Colonic mucosa (tissue), 4 donors: ENCODE measurements at regions not wholly inside any gene's neighbourhood (a gene's known extent, or its start where the extent isn't known, plus 50 kb on each side); places are given as distances from the start of the nearest gene placed in this dataset.

Experiments
- DNase-seq: peaks from one replicate; pipeline ENCODE4 v3.0.0-alpha.2; 2020
- H3K27ac ChIP-seq: fragments of 200-600 bp; one replicate; pipeline ENCODE4 v1.8.0; 2021
- H3K27me3 ChIP-seq: fragments of 200-600 bp; one replicate; pipeline ENCODE4 v1.8.0; 2021
- H3K36me3 ChIP-seq: fragments of 200-600 bp; one replicate; pipeline ENCODE4 v1.8.0; 2021
- H3K4me1 ChIP-seq: fragments of 200-600 bp; one replicate; pipeline ENCODE4 v1.8.0; 2021; ENCODE audit warnings: mild to moderate bottlenecking
- H3K4me3 ChIP-seq: fragments of 200-600 bp; one replicate; pipeline ENCODE4 v1.8.0; 2021
- H3K9ac ChIP-seq, 2 donors: one replicate each; pipeline ENCODE4 v1.7.0; 2013; ENCODE audit warnings: control low read depth in 2 of 2, low read depth in 2 of 2, low read length in 2 of 2
- H3K9me3 ChIP-seq: fragments of 200-600 bp; one replicate; pipeline ENCODE4 v1.8.0; 2021
- intact Hi-C: fragments of 100-400 bp; cut with DNase I; formaldehyde crosslinking; loops from one replicate; pipeline ENCODE4 v1.14.1; 2022
- TF ChIP-seq, protein P1 (sequence below): fragments of 200-600 bp; IDR thresholded peaks from one replicate; pipeline ENCODE4 v1.8.0; 2022; ENCODE audit warnings: antibody characterized with exemption, mild to moderate bottlenecking
- donor health status: healthy.
- donor health status: DM: no; HTN: no; CAD: no.
- donor health status: DM: no; HTN: no; CAD: no.

- Histone ChIP-seq H3K9ac (no peak overlapping the region), H3K9me3 (no peaks in the 10 kb centered on the region), H3K36me3 (no peaks in the 10 kb centered on the region), H3K27me3 (no peaks in the 10 kb centered on the region), H3K4me3 (no peak overlapping the region), H3K27ac (no peak overlapping the region), H3K4me1 (no peaks in the 10 kb centered on the region)
- TF ChIP-seq, protein P1, sequence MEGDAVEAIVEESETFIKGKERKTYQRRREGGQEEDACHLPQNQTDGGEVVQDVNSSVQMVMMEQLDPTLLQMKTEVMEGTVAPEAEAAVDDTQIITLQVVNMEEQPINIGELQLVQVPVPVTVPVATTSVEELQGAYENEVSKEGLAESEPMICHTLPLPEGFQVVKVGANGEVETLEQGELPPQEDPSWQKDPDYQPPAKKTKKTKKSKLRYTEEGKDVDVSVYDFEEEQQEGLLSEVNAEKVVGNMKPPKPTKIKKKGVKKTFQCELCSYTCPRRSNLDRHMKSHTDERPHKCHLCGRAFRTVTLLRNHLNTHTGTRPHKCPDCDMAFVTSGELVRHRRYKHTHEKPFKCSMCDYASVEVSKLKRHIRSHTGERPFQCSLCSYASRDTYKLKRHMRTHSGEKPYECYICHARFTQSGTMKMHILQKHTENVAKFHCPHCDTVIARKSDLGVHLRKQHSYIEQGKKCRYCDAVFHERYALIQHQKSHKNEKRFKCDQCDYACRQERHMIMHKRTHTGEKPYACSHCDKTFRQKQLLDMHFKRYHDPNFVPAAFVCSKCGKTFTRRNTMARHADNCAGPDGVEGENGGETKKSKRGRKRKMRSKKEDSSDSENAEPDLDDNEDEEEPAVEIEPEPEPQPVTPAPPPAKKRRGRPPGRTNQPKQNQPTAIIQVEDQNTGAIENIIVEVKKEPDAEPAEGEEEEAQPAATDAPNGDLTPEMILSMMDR, result no peak
- intact Hi-C loops, result no loop called here
- DNase-seq, result no peak
These were observed 80.2 kb upstream of the SLC13A1 start for GRCh38 chr7:123279949-123280348.

- TF ChIP-seq, protein P1, result no peak
- no peak overlapping the region for H3K4me3 ChIP-seq
- H3K4me1 ChIP-seq, result no peaks in the 10 kb centered on the region
- no peaks in the 10 kb centered on the region for H3K36me3 ChIP-seq
- H3K9me3 ChIP-seq, result no peaks in the 10 kb centered on the region
- no peaks in the 10 kb centered on the region for H3K27me3 ChIP-seq
- no peak for DNase-seq
- no peak overlapping the region for H3K27ac ChIP-seq
- intact Hi-C loops, result no loop called here
- no peak overlapping the region for H3K9ac ChIP-seq
These were observed 75.4 kb upstream of the SLC13A1 start for GRCh38 chr7:123275036-123275753.

DNA sequence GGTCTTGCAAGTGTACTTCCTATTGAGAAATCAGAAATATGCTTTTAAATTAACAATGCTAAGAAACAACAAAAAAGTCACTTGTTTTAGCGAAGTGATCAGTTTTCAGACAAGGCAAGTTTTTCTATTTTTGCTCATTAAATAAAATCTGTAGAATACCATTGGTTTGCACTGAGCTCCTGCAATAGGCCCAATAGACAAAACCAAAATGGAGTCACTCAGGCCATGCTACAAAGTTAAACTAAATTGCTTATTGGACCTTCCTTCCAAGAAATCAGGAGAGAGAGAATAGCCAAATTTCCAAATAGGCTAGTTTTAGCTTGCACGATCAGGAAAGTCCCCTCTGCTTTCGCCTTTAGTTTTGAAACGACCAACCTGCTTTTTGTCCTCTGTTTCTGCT, 73.4 kb upstream of the SLC13A1 start:
- Histone ChIP-seq H3K27me3 (no peaks in the 10 kb centered on the region), H3K4me3 (no peak overlapping the region), H3K9me3 (no peaks in the 10 kb centered on the region), H3K4me1 (no peaks in the 10 kb centered on the region), H3K9ac (no peak overlapping the region), H3K27ac (no peak overlapping the region), H3K36me3 (no peaks in the 10 kb centered on the region)
- intact Hi-C loops, result no loop called here
- no peak for DNase-seq
- TF ChIP-seq, protein P1, result no peak

GRCh38 chr7:123271856-123272255, 72.1 kb upstream of the SLC13A1 start:
- TF ChIP-seq, protein P1, result no peak
- Histone ChIP-seq H3K9me3 (no peaks in the 10 kb centered on the region), H3K4me1 (no peaks in the 10 kb centered on the region), H3K4me3 (no peak overlapping the region), H3K9ac (no peak overlapping the region), H3K27ac (no peak overlapping the region), H3K36me3 (no peaks in the 10 kb centered on the region), H3K27me3 (no peaks in the 10 kb centered on the region)
- no peak for DNase-seq
- intact Hi-C loops, result no loop called here

DNA sequence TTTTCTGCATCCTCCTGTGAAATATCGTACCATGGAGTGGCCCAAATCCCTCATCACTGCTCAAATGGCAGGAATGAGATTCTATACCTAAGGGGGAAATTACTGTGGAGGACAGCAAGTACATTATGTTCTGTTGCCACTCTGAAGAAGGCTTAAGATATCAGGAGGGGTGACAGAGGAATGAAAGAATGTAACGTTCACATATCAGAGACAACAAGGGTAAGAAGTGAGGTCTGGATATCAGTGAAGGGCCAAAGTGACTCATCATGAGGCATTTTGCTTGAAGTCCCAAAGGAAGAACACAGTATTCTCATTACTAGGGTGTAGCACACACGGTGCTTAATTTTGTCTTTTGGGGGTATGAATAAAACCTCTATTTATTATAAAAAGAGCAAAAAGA, 71.5 kb upstream of the SLC13A1 start:
- intact Hi-C loops, result no loop called here
- Histone ChIP-seq H3K36me3 (no peaks in the 10 kb centered on the region), H3K4me3 (no peak overlapping the region), H3K27me3 (no peaks in the 10 kb centered on the region), H3K9me3 (no peaks in the 10 kb centered on the region), H3K27ac (no peak overlapping the region), H3K9ac (no peak overlapping the region), H3K4me1 (no peaks in the 10 kb centered on the region)
- TF ChIP-seq, protein P1, result no peak
- DNase-seq, result no peak
